GM19372 (cell line): ENCODE measurements at regions not wholly inside any gene's neighbourhood (a gene's known extent, or its start where the extent isn't known, plus 50 kb on each side); places are given as distances from the start of the nearest gene placed in this dataset.

Experiments used
- ATAC-seq: cut with Tn5 transposase; IDR thresholded peaks from one replicate; pipeline ENCODE4 v1.9.1; 2021; ENCODE audit warnings: mild to moderate bottlenecking, low read depth, moderate library complexity; ENCODE audit not compliant: unreplicated experiment

- ATAC-seq = no peak
Measured at GRCh38 chr14:65184032-65184764, 81.9 kb upstream of the MAX start.

- no peak for ATAC-seq
Measured at GRCh38 chr14:65185829-65186228, 83.5 kb upstream of the MAX start.

GRCh38 chr14:65186951-65187350, 84.6 kb upstream of the MAX start:
- no peak for ATAC-seq

GRCh38 chr14:65187421-65188049, 85.2 kb upstream of the MAX start:
- ATAC-seq = no peak

GRCh38 chr14:65190312-65190711, 88.0 kb upstream of the MAX start:
- ATAC-seq = no peak

GRCh38 chr14:65191716-65192115, 89.4 kb upstream of the MAX start:
- no peak for ATAC-seq

GRCh38 chr14:65192686-65193085, 90.4 kb upstream of the MAX start:
- ATAC-seq = no peak

- ATAC-seq = no peak
Measured at GRCh38 chr14:65193916-65194590, 91.7 kb upstream of the MAX start.

- ATAC-seq = peak; percentile 79
Measured at GRCh38 chr14:65195042-65195719, 92.9 kb upstream of the MAX start.

- no peak for ATAC-seq
Measured at GRCh38 chr14:65198346-65198745, 96.0 kb upstream of the MAX start.

GRCh38 chr14:65200454-65200853, 98.1 kb upstream of the MAX start:
- no peak for ATAC-seq

GRCh38 chr14:65203574-65203973, 101.3 kb upstream of the MAX start:
- no peak for ATAC-seq

GRCh38 chr14:65204056-65204455, 101.7 kb upstream of the MAX start:
- no peak for ATAC-seq

GRCh38 chr14:65206078-65206447, 103.7 kb upstream of the MAX start:
- ATAC-seq = no peak

GRCh38 chr14:65206448-65207096, 104.3 kb upstream of the MAX start:
- peak; percentile 70 for ATAC-seq

- no peak for ATAC-seq
Measured at GRCh38 chr14:65208548-65208947, 106.2 kb upstream of the MAX start.

GRCh38 chr14:65210118-65210821, 108.0 kb upstream of the MAX start:
- ATAC-seq = no peak

- ATAC-seq = no peak
Measured at GRCh38 chr14:65210822-65211182, 108.5 kb upstream of the MAX start.

- ATAC-seq = no peak
Measured at GRCh38 chr14:65211341-65211987, 109.1 kb upstream of the MAX start.

- ATAC-seq = no peak
Measured at GRCh38 chr14:65213316-65213715, 111.0 kb upstream of the MAX start.
